ENCODE measurements at regions not wholly inside any gene's neighbourhood (a gene's known extent, or its start where the extent isn't known, plus 50 kb on each side); places are given as distances from the start of the nearest gene placed in this dataset.

DNA sequence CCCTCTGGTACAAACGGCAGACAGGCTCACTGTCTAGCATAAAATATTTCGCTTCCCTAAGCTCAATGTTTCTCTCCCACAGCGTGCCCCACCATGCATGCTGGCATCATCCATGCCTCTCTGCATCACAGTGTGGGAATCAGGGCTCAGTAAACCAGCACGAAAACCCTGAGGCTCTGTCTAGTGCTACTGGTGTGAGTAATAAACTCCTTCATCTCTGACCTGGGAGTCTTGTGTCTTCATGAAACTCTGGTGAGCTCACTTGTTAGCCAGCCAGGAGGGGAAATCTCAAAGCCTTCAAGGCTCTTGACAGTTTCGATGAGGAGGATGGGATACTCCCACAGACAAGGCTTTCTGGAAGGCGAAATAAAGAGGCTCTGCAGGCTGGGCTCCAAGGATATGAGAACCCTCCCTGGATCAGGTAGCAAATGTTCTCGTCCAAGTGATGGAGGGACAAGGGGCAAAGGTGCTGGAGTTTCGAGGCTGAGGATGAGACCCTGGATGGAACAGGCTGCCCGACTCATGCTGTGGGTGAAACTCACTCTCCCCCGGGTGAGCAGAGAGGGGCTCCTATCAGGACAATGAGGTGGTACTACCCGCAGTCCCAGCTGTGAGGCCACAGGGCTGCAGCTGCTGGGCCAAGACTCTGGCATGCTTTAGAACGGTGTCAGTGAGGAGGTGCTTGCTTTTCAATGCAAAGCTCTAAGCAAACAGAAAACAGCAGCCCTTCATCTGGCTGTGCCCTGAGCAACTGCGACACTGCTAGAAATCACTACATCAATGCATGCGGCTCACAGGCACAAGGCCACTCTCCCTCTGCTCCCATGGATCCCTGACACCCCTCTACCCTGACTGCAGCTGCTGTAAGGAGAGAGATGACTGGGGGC lies 69.3 kb downstream of the SHANK2 start:
- TF ChIP-seq POLR2A (IDR thresholded peaks at IDR 0.05) (no peak), EP300 (IDR thresholded peaks at IDR 0.05) (no peak)
- TF ChIP-seq, protein P1, sequence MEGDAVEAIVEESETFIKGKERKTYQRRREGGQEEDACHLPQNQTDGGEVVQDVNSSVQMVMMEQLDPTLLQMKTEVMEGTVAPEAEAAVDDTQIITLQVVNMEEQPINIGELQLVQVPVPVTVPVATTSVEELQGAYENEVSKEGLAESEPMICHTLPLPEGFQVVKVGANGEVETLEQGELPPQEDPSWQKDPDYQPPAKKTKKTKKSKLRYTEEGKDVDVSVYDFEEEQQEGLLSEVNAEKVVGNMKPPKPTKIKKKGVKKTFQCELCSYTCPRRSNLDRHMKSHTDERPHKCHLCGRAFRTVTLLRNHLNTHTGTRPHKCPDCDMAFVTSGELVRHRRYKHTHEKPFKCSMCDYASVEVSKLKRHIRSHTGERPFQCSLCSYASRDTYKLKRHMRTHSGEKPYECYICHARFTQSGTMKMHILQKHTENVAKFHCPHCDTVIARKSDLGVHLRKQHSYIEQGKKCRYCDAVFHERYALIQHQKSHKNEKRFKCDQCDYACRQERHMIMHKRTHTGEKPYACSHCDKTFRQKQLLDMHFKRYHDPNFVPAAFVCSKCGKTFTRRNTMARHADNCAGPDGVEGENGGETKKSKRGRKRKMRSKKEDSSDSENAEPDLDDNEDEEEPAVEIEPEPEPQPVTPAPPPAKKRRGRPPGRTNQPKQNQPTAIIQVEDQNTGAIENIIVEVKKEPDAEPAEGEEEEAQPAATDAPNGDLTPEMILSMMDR (IDR thresholded peaks at IDR 0.05), result no peak

Data from gastroesophageal sphincter (tissue), 3 donors.